Natural killer cell treated with Interleukin-12 subunit alpha and Interleukin-12 subunit beta and Interleukin-15 and Interleukin-18, amount 100 ng/mL, for 72 hours (primary cell): ENCODE measurements at regions not wholly inside any gene's neighbourhood (a gene's known extent, or its start where the extent isn't known, plus 50 kb on each side); places are given as distances from the start of the nearest gene placed in this dataset.

Experiments used
- ATAC-seq, 2 donors: fragments of 150-1000 bp; cut with Tn5 transposase in 1 of 2; sonication (Bioruptor Pico), chemical (Tn5 transposase) in 1 of 2; 2 replicates each; pipeline ENCODE4 v1.10.0; 2021
- DNase-seq: peaks from one replicate; pipeline ENCODE4 v3.0.0; 2022; ENCODE audit warnings: low spot score
- H3K27ac Mint-ChIP-seq, 2 donors: 1 replicate in 1 of 2; 2 replicates in 1 of 2; pipeline ENCODE4 v1.8.0; 2022; ENCODE audit warnings: mixed read lengths in 2 of 2, mild to moderate bottlenecking in 1 of 2, moderate library complexity in 1 of 2
- H3K27me3 Mint-ChIP-seq, 2 donors: 1 replicate in 1 of 2; 2 replicates in 1 of 2; pipeline ENCODE4 v1.8.0; 2022; ENCODE audit warnings: mixed read lengths in 2 of 2
- H3K36me3 Mint-ChIP-seq: one replicate; pipeline ENCODE4 v1.8.0; 2022; ENCODE audit warnings: mixed read lengths
- H3K4me1 Mint-ChIP-seq, 2 donors: 1 replicate in 1 of 2; 2 replicates in 1 of 2; pipeline ENCODE4 v1.8.0; 2022; ENCODE audit warnings: low read depth in 2 of 2, mixed read lengths in 2 of 2, mild to moderate bottlenecking in 1 of 2
- H3K4me3 Mint-ChIP-seq: one replicate; pipeline ENCODE4 v1.8.0; 2022; ENCODE audit warnings: mixed read lengths
- H3K9me3 Mint-ChIP-seq: 2 replicates; pipeline ENCODE4 v1.8.0; 2022; ENCODE audit warnings: mixed read lengths

- H3K9me3 Mint-ChIP-seq = peaks cover 31% of the 10 kb centered on the region
- ATAC-seq = no peak
- H3K4me1 Mint-ChIP-seq = no peaks in the 10 kb centered on the region
- H3K4me3 Mint-ChIP-seq = no peak overlapping the region
- no peak for DNase-seq
- H3K27ac Mint-ChIP-seq = no peak overlapping the region
- peaks cover 8% of the 10 kb centered on the region for H3K36me3 Mint-ChIP-seq
- no peaks in the 10 kb centered on the region for H3K27me3 Mint-ChIP-seq
Observed at GRCh38 chr4:187470061-187470460, 525.5 kb upstream of the ZFP42 start.

GRCh38 chr4:187474238-187474637 is 521.3 kb upstream of the ZFP42 start:
- no peak for ATAC-seq
- H3K27ac Mint-ChIP-seq = no peak overlapping the region
- no peak overlapping the region for H3K4me3 Mint-ChIP-seq

GRCh38 chr4:187475901-187476300 is 519.7 kb upstream of the ZFP42 start:
- Mint-ChIP-seq H3K36me3 (peaks cover 15% of the 10 kb centered on the region), H3K27me3 (no peaks in the 10 kb centered on the region), H3K4me3 (no peak overlapping the region), H3K4me1 (no peaks in the 10 kb centered on the region), H3K27ac (no peak overlapping the region), H3K9me3 (peaks cover 30% of the 10 kb centered on the region)
- DNase-seq (no peak), ATAC-seq (no peak)

More at GRCh38 chr4:187474238-187474637, 521.3 kb upstream of the ZFP42 start:
- Mint-ChIP-seq H3K36me3 (peaks cover 10% of the 10 kb centered on the region), H3K27me3 (no peaks in the 10 kb centered on the region), H3K4me1 (no peaks in the 10 kb centered on the region), H3K9me3 (peaks cover 27% of the 10 kb centered on the region)
- DNase-seq = no peak

GRCh38 chr4:187477224-187477623 is 518.3 kb upstream of the ZFP42 start:
- Mint-ChIP-seq H3K9me3 (peaks cover 20% of the 10 kb centered on the region), H3K27ac (no peak overlapping the region), H3K27me3 (no peaks in the 10 kb centered on the region), H3K36me3 (peaks cover 15% of the 10 kb centered on the region), H3K4me3 (no peak overlapping the region), H3K4me1 (no peaks in the 10 kb centered on the region)
- DNase-seq = no peak
- no peak for ATAC-seq

GRCh38 chr4:187478292-187479140 is 517.1 kb upstream of the ZFP42 start:
- Mint-ChIP-seq H3K4me3 (no peak overlapping the region), H3K9me3 (peaks cover 20% of the 10 kb centered on the region)
- ATAC-seq = no peak

GRCh38 chr4:187479511-187479910 is 516.1 kb upstream of the ZFP42 start:
- Mint-ChIP-seq H3K4me1 (no peaks in the 10 kb centered on the region), H3K4me3 (no peak overlapping the region), H3K36me3 (peaks cover 13% of the 10 kb centered on the region), H3K27me3 (no peaks in the 10 kb centered on the region), H3K27ac (no peak overlapping the region), H3K9me3 (peaks cover 17% of the 10 kb centered on the region)
- ATAC-seq (no peak), DNase-seq (no peak)

More at GRCh38 chr4:187478292-187479140, 517.1 kb upstream of the ZFP42 start:
- no peak for DNase-seq
- Mint-ChIP-seq H3K36me3 (peaks cover 15% of the 10 kb centered on the region), H3K4me1 (no peaks in the 10 kb centered on the region), H3K27ac (no peak overlapping the region), H3K27me3 (no peaks in the 10 kb centered on the region)

GRCh38 chr4:187480146-187481145 is 515.1 kb upstream of the ZFP42 start:
- peaks cover 9% of the 10 kb centered on the region for H3K9me3 Mint-ChIP-seq

GRCh38 chr4:187484186-187484585 is 511.4 kb upstream of the ZFP42 start:
- Mint-ChIP-seq H3K4me1 (no peaks in the 10 kb centered on the region), H3K9me3 (peaks cover 9% of the 10 kb centered on the region), H3K4me3 (no peak overlapping the region), H3K27ac (no peak overlapping the region), H3K27me3 (no peaks in the 10 kb centered on the region), H3K36me3 (peaks cover 5% of the 10 kb centered on the region)
- DNase-seq (no peak), ATAC-seq (no peak)

More at GRCh38 chr4:187480146-187481145, 515.1 kb upstream of the ZFP42 start:
- DNase-seq (no peak), ATAC-seq (no peak)
- Mint-ChIP-seq H3K27me3 (no peaks in the 10 kb centered on the region), H3K27ac (no peak overlapping the region), H3K36me3 (peaks cover 5% of the 10 kb centered on the region), H3K4me1 (no peaks in the 10 kb centered on the region), H3K4me3 (no peak overlapping the region)

- no peak for DNase-seq
- Mint-ChIP-seq H3K9me3 (peaks cover 6% of the 10 kb centered on the region), H3K4me3 (no peak overlapping the region), H3K27ac (no peak overlapping the region), H3K4me1 (no peaks in the 10 kb centered on the region), H3K36me3 (peaks cover 3% of the 10 kb centered on the region), H3K27me3 (no peaks in the 10 kb centered on the region)
- ATAC-seq = no peak
Observed at GRCh38 chr4:187485676-187486075, 509.9 kb upstream of the ZFP42 start.

GRCh38 chr4:187491286-187491685 is 504.3 kb upstream of the ZFP42 start:
- Mint-ChIP-seq H3K27ac (no peak overlapping the region), H3K27me3 (no peaks in the 10 kb centered on the region), H3K36me3 (peaks cover 6% of the 10 kb centered on the region), H3K9me3 (peaks cover 12% of the 10 kb centered on the region), H3K4me1 (no peaks in the 10 kb centered on the region), H3K4me3 (no peak overlapping the region)
- DNase-seq = no peak
- ATAC-seq = no peak

- Mint-ChIP-seq H3K4me3 (no peak overlapping the region), H3K36me3 (peaks cover 6% of the 10 kb centered on the region), H3K27ac (no peak overlapping the region), H3K4me1 (no peaks in the 10 kb centered on the region), H3K9me3 (peaks cover 12% of the 10 kb centered on the region), H3K27me3 (no peaks in the 10 kb centered on the region)
- no peak for ATAC-seq
- DNase-seq = no peak
Observed at GRCh38 chr4:187491959-187492358, 503.6 kb upstream of the ZFP42 start.

- Mint-ChIP-seq H3K27ac (no peak overlapping the region), H3K36me3 (peaks cover 6% of the 10 kb centered on the region), H3K9me3 (peaks cover 12% of the 10 kb centered on the region), H3K4me3 (no peak overlapping the region), H3K4me1 (no peaks in the 10 kb centered on the region), H3K27me3 (no peaks in the 10 kb centered on the region)
- no peak for DNase-seq
- ATAC-seq = no peak
Observed at GRCh38 chr4:187493661-187494060, 501.9 kb upstream of the ZFP42 start.

- Mint-ChIP-seq H3K27ac (no peak overlapping the region), H3K27me3 (no peaks in the 10 kb centered on the region), H3K4me1 (no peaks in the 10 kb centered on the region), H3K9me3 (peaks cover 21% of the 10 kb centered on the region), H3K4me3 (no peak overlapping the region), H3K36me3 (peaks cover 8% of the 10 kb centered on the region)
- DNase-seq (no peak), ATAC-seq (no peak)
Observed at GRCh38 chr4:187499956-187500355, 495.6 kb upstream of the ZFP42 start.

GRCh38 chr4:187500796-187501195 is 494.8 kb upstream of the ZFP42 start:
- Mint-ChIP-seq H3K36me3 (peaks cover 8% of the 10 kb centered on the region), H3K4me3 (no peak overlapping the region), H3K27ac (no peak overlapping the region), H3K4me1 (no peaks in the 10 kb centered on the region), H3K27me3 (no peaks in the 10 kb centered on the region), H3K9me3 (peaks cover 18% of the 10 kb centered on the region)
- no peak for ATAC-seq
- DNase-seq = no peak
